ENCODE measurements at regions not wholly inside any gene's neighbourhood (a gene's known extent, or its start where the extent isn't known, plus 50 kb on each side); places are given as distances from the start of the nearest gene placed in this dataset.

GRCh38 chr6:56850626-56851025, 104.3 kb upstream of the BEND6 start:
- no peak for DNase-seq
- H3K27me3 ChIP-seq (ENCODE audit: control insufficient read depth, insufficient read depth, low read length, poor library complexity, severe bottlenecking), result no peaks in the 10 kb centered on the region
- Mint-ChIP-seq H3K4me3 (peak overlapping the region; percentile 80), H3K9me3 (no peaks in the 10 kb centered on the region), H3K27me3 (ENCODE audit: insufficient read depth) (no peaks in the 10 kb centered on the region), H3K4me1 (peaks cover 46% of the 10 kb centered on the region), H3K27ac (no peak overlapping the region), H3K36me3 (ENCODE audit: low read depth) (no peaks in the 10 kb centered on the region)
- peak overlapping the region; percentile 76 for H3K4me3 ChIP-seq (ENCODE audit: low read length)
- H3K9ac ChIP-seq (ENCODE audit: extremely low read depth, low read length, poor library complexity, severe bottlenecking), result no peak overlapping the region
- H3K27ac ChIP-seq (ENCODE audit: low read depth, low read length), result no peak overlapping the region
- peaks cover 17% of the 10 kb centered on the region for H3K4me1 ChIP-seq (ENCODE audit: control insufficient read depth, insufficient read depth, low read length)
- H3K36me3 ChIP-seq (ENCODE audit: control insufficient read depth, insufficient read depth, low read length), result no peaks in the 10 kb centered on the region
- WGBS, 2 experiments (ENCODE audit: insufficient coverage in 1 of 2, insufficient read length in 1 of 2), result 46 to 49% methylated on average over 3 to 4 of the region's 4 CpGs
- no peaks in the 10 kb centered on the region for H3K9me3 ChIP-seq (ENCODE audit: control insufficient read depth, low read length)
- no peak for TF ChIP-seq CTCF (conservative IDR thresholded peaks at IDR 0.05)

- TF ChIP-seq CTCF (conservative IDR thresholded peaks at IDR 0.05), result no peak
- H3K9me3 ChIP-seq (ENCODE audit: control insufficient read depth, low read length), result no peaks in the 10 kb centered on the region
- Mint-ChIP-seq H3K4me3 (peak overlapping the region; percentile 80), H3K4me1 (peaks cover 50% of the 10 kb centered on the region), H3K9me3 (no peaks in the 10 kb centered on the region), H3K27me3 (ENCODE audit: insufficient read depth) (no peaks in the 10 kb centered on the region), H3K27ac (no peak overlapping the region), H3K36me3 (ENCODE audit: low read depth) (no peaks in the 10 kb centered on the region)
- H3K36me3 ChIP-seq (ENCODE audit: control insufficient read depth, insufficient read depth, low read length), result no peaks in the 10 kb centered on the region
- 28 to 31% methylated on average over 3 to 4 of the region's 4 CpGs for WGBS, 2 experiments (ENCODE audit: insufficient coverage in 1 of 2, insufficient read length in 1 of 2)
- no peak overlapping the region for H3K27ac ChIP-seq (ENCODE audit: low read depth, low read length)
- H3K9ac ChIP-seq (ENCODE audit: extremely low read depth, low read length, poor library complexity, severe bottlenecking), result no peak overlapping the region
- H3K27me3 ChIP-seq (ENCODE audit: control insufficient read depth, insufficient read depth, low read length, poor library complexity, severe bottlenecking), result no peaks in the 10 kb centered on the region
- DNase-seq, result peak; percentile 77
- peak overlapping the region; percentile 76 for H3K4me3 ChIP-seq (ENCODE audit: low read length)
- peaks cover 13% of the 10 kb centered on the region for H3K4me1 ChIP-seq (ENCODE audit: control insufficient read depth, insufficient read depth, low read length)
Observed at GRCh38 chr6:56849896-56850295, 105.0 kb upstream of the BEND6 start.

- H3K27ac ChIP-seq (ENCODE audit: low read depth, low read length), result no peak overlapping the region
- Mint-ChIP-seq H3K4me1 (peaks cover 42% of the 10 kb centered on the region), H3K36me3 (ENCODE audit: low read depth) (no peaks in the 10 kb centered on the region), H3K27me3 (ENCODE audit: insufficient read depth) (no peaks in the 10 kb centered on the region), H3K9me3 (no peaks in the 10 kb centered on the region), H3K4me3 (no peak overlapping the region), H3K27ac (no peak overlapping the region)
- H3K4me3 ChIP-seq (ENCODE audit: low read length), result no peak overlapping the region
- H3K9me3 ChIP-seq (ENCODE audit: control insufficient read depth, low read length), result no peaks in the 10 kb centered on the region
- H3K27me3 ChIP-seq (ENCODE audit: control insufficient read depth, insufficient read depth, low read length, poor library complexity, severe bottlenecking), result no peaks in the 10 kb centered on the region
- H3K9ac ChIP-seq (ENCODE audit: extremely low read depth, low read length, poor library complexity, severe bottlenecking), result no peak overlapping the region
- peaks cover 13% of the 10 kb centered on the region for H3K4me1 ChIP-seq (ENCODE audit: control insufficient read depth, insufficient read depth, low read length)
- no peaks in the 10 kb centered on the region for H3K36me3 ChIP-seq (ENCODE audit: control insufficient read depth, insufficient read depth, low read length)
- no peak for TF ChIP-seq CTCF (conservative IDR thresholded peaks at IDR 0.05)
- DNase-seq, result no peak
Observed at GRCh38 chr6:56848105-56848504, 106.8 kb upstream of the BEND6 start.
